ENCODE measurements at regions not wholly inside any gene's neighbourhood (a gene's known extent, or its start where the extent isn't known, plus 50 kb on each side); places are given as distances from the start of the nearest gene placed in this dataset.

GRCh38 chr4:130808492-130808891, 1712.5 kb downstream of the C4orf33 start:
- TF ChIP-seq YY1 (IDR thresholded peaks at IDR 0.05; ENCODE audit: insufficient read depth, insufficient read length) (no peak), ZNF274 (IDR thresholded peaks at IDR 0.05; ENCODE audit: low read depth, low read length) (no peak), SUZ12 (IDR thresholded peaks at IDR 0.05; ENCODE audit: extremely low read depth, insufficient read depth, insufficient read length) (no peak)
- Histone ChIP-seq H3K9ac (ENCODE audit: insufficient read length, low read depth) (no peak overlapping the region), H3K4me1 (ENCODE audit: insufficient read depth, insufficient read length) (no peaks in the 10 kb centered on the region), H3K27me3 (ENCODE audit: insufficient read depth, insufficient read length) (no peaks in the 10 kb centered on the region), H3K4me3 (ENCODE audit: insufficient read length, low read depth) (no peak overlapping the region), H3K36me3 (ENCODE audit: insufficient read depth, insufficient read length, low read length) (no peaks in the 10 kb centered on the region), H3K9me3 (ENCODE audit: insufficient read depth, low read length) (no peaks in the 10 kb centered on the region)
- no peak for DNase-seq (ENCODE audit: low read depth, low spot score)

GRCh38 chr4:130812117-130812765, 1716.3 kb downstream of the C4orf33 start:
- H3K4me3 ChIP-seq (ENCODE audit: insufficient read length, low read depth): no peak overlapping the region
- no peaks in the 10 kb centered on the region for H3K27me3 ChIP-seq (ENCODE audit: insufficient read depth, insufficient read length)
- TF ChIP-seq YY1 (IDR thresholded peaks at IDR 0.05; ENCODE audit: insufficient read depth, insufficient read length) (no peak), ZNF274 (IDR thresholded peaks at IDR 0.05; ENCODE audit: low read depth, low read length) (no peak), SUZ12 (IDR thresholded peaks at IDR 0.05; ENCODE audit: extremely low read depth, insufficient read depth, insufficient read length) (no peak)
- no peaks in the 10 kb centered on the region for H3K36me3 ChIP-seq (ENCODE audit: insufficient read depth, insufficient read length, low read length)
- no peaks in the 10 kb centered on the region for H3K4me1 ChIP-seq (ENCODE audit: insufficient read depth, insufficient read length)
- H3K9me3 ChIP-seq (ENCODE audit: insufficient read depth, low read length): no peaks in the 10 kb centered on the region
- DNase-seq (ENCODE audit: low read depth, low spot score): no peak
- H3K9ac ChIP-seq (ENCODE audit: insufficient read length, low read depth): no peak overlapping the region

- H3K27me3 ChIP-seq (ENCODE audit: insufficient read depth, insufficient read length): no peaks in the 10 kb centered on the region
- TF ChIP-seq YY1 (IDR thresholded peaks at IDR 0.05; ENCODE audit: insufficient read depth, insufficient read length) (no peak), SUZ12 (IDR thresholded peaks at IDR 0.05; ENCODE audit: extremely low read depth, insufficient read depth, insufficient read length) (no peak)
- no peaks in the 10 kb centered on the region for H3K36me3 ChIP-seq (ENCODE audit: insufficient read depth, insufficient read length, low read length)
- H3K4me3 ChIP-seq (ENCODE audit: insufficient read length, low read depth): no peak overlapping the region
- DNase-seq (ENCODE audit: low read depth, low spot score): no peak
- no peak overlapping the region for H3K9ac ChIP-seq (ENCODE audit: insufficient read length, low read depth)
- H3K9me3 ChIP-seq (ENCODE audit: insufficient read depth, low read length): no peaks in the 10 kb centered on the region
- no peaks in the 10 kb centered on the region for H3K4me1 ChIP-seq (ENCODE audit: insufficient read depth, insufficient read length)
These were observed 1718.9 kb downstream of the C4orf33 start for GRCh38 chr4:130814896-130815295.

GRCh38 chr4:130820448-130820847, 1724.5 kb downstream of the C4orf33 start:
- Histone ChIP-seq H3K27me3 (ENCODE audit: insufficient read depth, insufficient read length) (no peaks in the 10 kb centered on the region), H3K4me3 (ENCODE audit: insufficient read length, low read depth) (no peak overlapping the region), H3K36me3 (ENCODE audit: insufficient read depth, insufficient read length, low read length) (no peaks in the 10 kb centered on the region), H3K9ac (ENCODE audit: insufficient read length, low read depth) (no peak overlapping the region), H3K9me3 (ENCODE audit: insufficient read depth, low read length) (no peaks in the 10 kb centered on the region), H3K4me1 (ENCODE audit: insufficient read depth, insufficient read length) (no peaks in the 10 kb centered on the region)
- DNase-seq (ENCODE audit: low read depth, low spot score): no peak
- TF ChIP-seq ZNF274 (IDR thresholded peaks at IDR 0.05; ENCODE audit: low read depth, low read length) (no peak), YY1 (IDR thresholded peaks at IDR 0.05; ENCODE audit: insufficient read depth, insufficient read length) (no peak), SUZ12 (IDR thresholded peaks at IDR 0.05; ENCODE audit: extremely low read depth, insufficient read depth, insufficient read length) (no peak)

- H3K36me3 ChIP-seq (ENCODE audit: insufficient read depth, insufficient read length, low read length): no peaks in the 10 kb centered on the region
- H3K9ac ChIP-seq (ENCODE audit: insufficient read length, low read depth): no peak overlapping the region
- H3K27me3 ChIP-seq (ENCODE audit: insufficient read depth, insufficient read length): no peaks in the 10 kb centered on the region
- DNase-seq (ENCODE audit: low read depth, low spot score): no peak
- no peak overlapping the region for H3K4me3 ChIP-seq (ENCODE audit: insufficient read length, low read depth)
- TF ChIP-seq ZNF274 (IDR thresholded peaks at IDR 0.05; ENCODE audit: low read depth, low read length) (no peak), YY1 (IDR thresholded peaks at IDR 0.05; ENCODE audit: insufficient read depth, insufficient read length) (no peak), SUZ12 (IDR thresholded peaks at IDR 0.05; ENCODE audit: extremely low read depth, insufficient read depth, insufficient read length) (no peak)
- no peaks in the 10 kb centered on the region for H3K9me3 ChIP-seq (ENCODE audit: insufficient read depth, low read length)
- H3K4me1 ChIP-seq (ENCODE audit: insufficient read depth, insufficient read length): no peaks in the 10 kb centered on the region
These were observed 1729.3 kb downstream of the C4orf33 start for GRCh38 chr4:130825284-130825683.

- no peaks in the 10 kb centered on the region for H3K4me1 ChIP-seq (ENCODE audit: insufficient read depth, insufficient read length)
- H3K9me3 ChIP-seq (ENCODE audit: insufficient read depth, low read length): no peaks in the 10 kb centered on the region
- DNase-seq (ENCODE audit: low read depth, low spot score): no peak
- no peak for TF ChIP-seq ZNF274 (IDR thresholded peaks at IDR 0.05; ENCODE audit: low read depth, low read length)
- no peak for TF ChIP-seq YY1 (IDR thresholded peaks at IDR 0.05; ENCODE audit: insufficient read depth, insufficient read length)
- no peak for TF ChIP-seq SUZ12 (IDR thresholded peaks at IDR 0.05; ENCODE audit: extremely low read depth, insufficient read depth, insufficient read length)
- H3K4me3 ChIP-seq (ENCODE audit: insufficient read length, low read depth): no peak overlapping the region
- no peak overlapping the region for H3K9ac ChIP-seq (ENCODE audit: insufficient read length, low read depth)
- H3K36me3 ChIP-seq (ENCODE audit: insufficient read depth, insufficient read length, low read length): no peaks in the 10 kb centered on the region
- H3K27me3 ChIP-seq (ENCODE audit: insufficient read depth, insufficient read length): no peaks in the 10 kb centered on the region
These were observed 1754.1 kb downstream of the C4orf33 start for GRCh38 chr4:130850019-130850524.

GRCh38 chr4:130851107-130851506, 1755.2 kb downstream of the C4orf33 start:
- Histone ChIP-seq H3K4me1 (ENCODE audit: insufficient read depth, insufficient read length) (no peaks in the 10 kb centered on the region), H3K36me3 (ENCODE audit: insufficient read depth, insufficient read length, low read length) (no peaks in the 10 kb centered on the region), H3K9me3 (ENCODE audit: insufficient read depth, low read length) (no peaks in the 10 kb centered on the region), H3K4me3 (ENCODE audit: insufficient read length, low read depth) (no peak overlapping the region), H3K27me3 (ENCODE audit: insufficient read depth, insufficient read length) (no peaks in the 10 kb centered on the region), H3K9ac (ENCODE audit: insufficient read length, low read depth) (no peak overlapping the region)
- no peak for DNase-seq (ENCODE audit: low read depth, low spot score)
- no peak for TF ChIP-seq SUZ12 (IDR thresholded peaks at IDR 0.05; ENCODE audit: extremely low read depth, insufficient read depth, insufficient read length)
- no peak for TF ChIP-seq ZNF274 (IDR thresholded peaks at IDR 0.05; ENCODE audit: low read depth, low read length)
- TF ChIP-seq YY1 (IDR thresholded peaks at IDR 0.05; ENCODE audit: insufficient read depth, insufficient read length): no peak
